GM12865 (cell line): ENCODE measurements at regions not wholly inside any gene's neighbourhood (a gene's known extent, or its start where the extent isn't known, plus 50 kb on each side); places are given as distances from the start of the nearest gene placed in this dataset.

Experiments used
- DNase-seq: peaks from one replicate; pipeline ENCODE4 v3.0.0; 2010; ENCODE audit warnings: low read depth
- H3K4me3 ChIP-seq: 2 replicates; pipeline ENCODE4 v1.5.1; 2011; ENCODE audit warnings: mild to moderate bottlenecking, low read depth, low read length, control low read depth
- TF ChIP-seq, protein P1 (sequence below): IDR thresholded peaks from 2 replicates; pipeline ENCODE4 v1.5.1; 2011; ENCODE audit warnings: low read length, control low read depth, low read depth, inconsistent platforms; ENCODE audit not compliant: insufficient read depth; ENCODE audit errors: missing control alignments

DNA sequence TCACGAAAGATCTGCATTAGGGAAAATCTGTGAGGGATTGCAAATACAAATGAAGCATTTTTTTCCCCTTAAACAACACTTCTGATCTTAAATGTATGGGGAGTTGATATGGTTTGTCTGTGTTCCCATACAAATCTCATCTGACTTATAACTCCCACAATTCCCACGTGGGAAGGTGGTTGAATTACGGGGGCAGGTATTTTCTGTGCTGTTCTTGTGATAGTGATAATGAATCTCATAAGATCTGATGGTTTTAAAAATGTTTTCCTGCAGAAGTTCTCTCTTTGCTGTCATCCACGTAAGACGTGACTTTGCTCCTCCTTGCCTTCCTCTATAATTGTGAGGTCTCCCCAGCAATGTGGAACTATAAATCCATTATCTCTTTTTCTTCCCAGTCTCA is 107.4 kb upstream of the KCNIP4 start:
- no peak overlapping the region for H3K4me3 ChIP-seq
- no peak for DNase-seq
- TF ChIP-seq, protein P1, sequence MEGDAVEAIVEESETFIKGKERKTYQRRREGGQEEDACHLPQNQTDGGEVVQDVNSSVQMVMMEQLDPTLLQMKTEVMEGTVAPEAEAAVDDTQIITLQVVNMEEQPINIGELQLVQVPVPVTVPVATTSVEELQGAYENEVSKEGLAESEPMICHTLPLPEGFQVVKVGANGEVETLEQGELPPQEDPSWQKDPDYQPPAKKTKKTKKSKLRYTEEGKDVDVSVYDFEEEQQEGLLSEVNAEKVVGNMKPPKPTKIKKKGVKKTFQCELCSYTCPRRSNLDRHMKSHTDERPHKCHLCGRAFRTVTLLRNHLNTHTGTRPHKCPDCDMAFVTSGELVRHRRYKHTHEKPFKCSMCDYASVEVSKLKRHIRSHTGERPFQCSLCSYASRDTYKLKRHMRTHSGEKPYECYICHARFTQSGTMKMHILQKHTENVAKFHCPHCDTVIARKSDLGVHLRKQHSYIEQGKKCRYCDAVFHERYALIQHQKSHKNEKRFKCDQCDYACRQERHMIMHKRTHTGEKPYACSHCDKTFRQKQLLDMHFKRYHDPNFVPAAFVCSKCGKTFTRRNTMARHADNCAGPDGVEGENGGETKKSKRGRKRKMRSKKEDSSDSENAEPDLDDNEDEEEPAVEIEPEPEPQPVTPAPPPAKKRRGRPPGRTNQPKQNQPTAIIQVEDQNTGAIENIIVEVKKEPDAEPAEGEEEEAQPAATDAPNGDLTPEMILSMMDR: no peak

DNA sequence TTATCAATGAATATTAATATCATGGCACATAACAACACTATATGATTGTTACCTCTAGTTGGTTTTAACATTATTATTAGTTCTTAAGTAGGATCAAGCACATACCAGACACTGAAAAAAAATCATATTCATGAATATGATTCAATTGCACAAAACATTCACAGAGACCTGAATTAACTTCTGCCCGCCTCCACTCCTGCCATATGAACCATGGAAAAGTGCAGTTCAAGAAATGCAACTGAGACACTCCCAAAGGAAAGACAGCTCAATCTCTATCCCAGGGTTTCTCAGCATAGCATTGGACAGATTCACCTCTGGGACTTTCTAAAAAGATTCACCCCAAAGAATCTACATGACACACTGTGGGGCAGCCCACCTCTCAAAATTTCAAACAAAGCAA is 103.5 kb upstream of the KCNIP4 start:
- TF ChIP-seq, protein P1: no peak
- no peak overlapping the region for H3K4me3 ChIP-seq
- no peak for DNase-seq

DNA sequence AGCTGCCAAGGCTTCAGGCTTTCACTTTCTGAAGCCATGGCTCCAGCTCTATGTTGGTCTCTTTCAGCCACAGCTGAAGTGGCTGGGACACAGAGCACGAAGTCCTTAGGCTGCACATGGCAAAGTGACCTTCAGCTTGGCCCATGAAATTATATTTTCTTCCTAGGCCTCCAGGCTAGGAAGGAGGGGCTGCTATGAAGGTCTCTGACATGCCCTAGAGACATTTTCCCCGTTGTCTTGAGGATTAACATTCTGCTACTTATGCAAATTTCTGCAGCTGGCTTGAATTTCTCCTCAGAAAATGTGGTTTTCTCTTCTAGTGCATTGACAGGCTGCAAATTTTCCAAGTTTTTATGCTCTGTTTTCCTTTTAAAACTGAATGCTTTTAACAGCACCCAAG is 99.8 kb upstream of the KCNIP4 start:
- TF ChIP-seq, protein P1: no peak
- no peak overlapping the region for H3K4me3 ChIP-seq

DNA sequence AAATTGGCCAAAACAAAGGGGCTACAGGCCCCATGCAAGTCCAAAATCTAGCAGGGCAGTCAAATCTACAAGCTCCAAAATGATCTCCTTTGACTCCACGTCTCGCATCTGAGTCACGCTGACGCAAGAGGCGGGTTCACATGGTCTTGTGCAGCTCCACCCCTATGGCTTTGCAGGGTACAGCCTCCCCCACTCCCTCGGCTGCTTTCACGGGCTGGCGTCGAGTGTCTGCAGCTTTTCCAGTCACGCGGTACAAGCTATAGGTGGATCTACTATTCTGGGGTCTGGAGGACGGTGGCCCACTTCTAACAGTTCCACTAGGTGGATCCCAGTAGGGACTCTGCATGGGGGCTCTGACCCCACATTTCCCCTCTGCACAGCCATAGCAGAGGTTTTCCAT is 99.2 kb upstream of the KCNIP4 start:
- H3K4me3 ChIP-seq: no peak overlapping the region
- TF ChIP-seq, protein P1: no peak
- no peak for DNase-seq

More for the DNA sequence above, 99.8 kb upstream of the KCNIP4 start:
- DNase-seq: no peak

DNA sequence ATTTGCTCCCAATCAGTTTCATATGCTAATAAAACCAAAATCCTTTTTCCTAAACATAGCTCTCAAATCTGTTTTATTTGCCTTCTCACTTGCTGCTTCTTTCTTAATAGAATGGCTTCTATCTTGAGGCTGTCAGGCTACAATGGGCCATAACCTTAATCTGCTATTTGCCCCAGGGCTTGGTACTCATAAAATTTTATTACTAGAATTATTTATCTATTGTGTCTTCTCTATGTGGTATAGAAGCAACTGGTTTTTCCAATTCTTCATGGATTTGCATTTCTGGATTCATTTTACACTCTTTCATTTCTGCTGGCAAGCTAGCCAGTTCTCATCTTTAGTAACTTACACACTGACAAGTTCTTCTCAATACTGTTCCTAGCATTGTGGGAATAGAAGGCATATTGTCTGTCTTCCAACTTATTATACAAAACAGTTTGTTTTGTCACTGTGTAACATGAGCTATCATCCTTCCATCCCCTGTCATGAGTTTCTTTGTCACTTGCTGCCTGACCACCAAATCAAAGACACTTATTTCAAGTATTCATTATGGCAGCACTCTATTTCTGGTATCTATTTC is 96.6 kb upstream of the KCNIP4 start:
- H3K4me3 ChIP-seq: no peak overlapping the region
- TF ChIP-seq, protein P1: no peak
- DNase-seq: no peak

DNA sequence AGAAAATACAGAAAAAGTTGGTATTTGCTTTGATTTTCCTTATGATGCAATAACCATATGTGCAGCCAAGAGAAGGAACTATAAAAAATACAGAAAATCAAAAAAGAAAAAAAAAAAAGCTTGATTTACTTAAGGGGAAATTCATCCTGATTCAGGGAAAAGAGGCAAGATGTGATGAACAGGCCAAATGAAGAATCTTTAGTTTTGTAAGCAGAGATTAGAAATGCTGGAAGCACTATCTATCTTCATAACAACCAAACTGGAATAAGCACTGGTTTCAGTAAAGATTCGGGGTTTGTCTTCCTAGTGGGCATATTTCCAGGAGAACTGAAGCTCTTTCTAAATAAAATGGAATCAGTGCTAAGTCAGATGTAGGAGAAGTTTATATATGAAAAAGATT is 82.9 kb upstream of the KCNIP4 start:
- DNase-seq: no peak
- H3K4me3 ChIP-seq: no peak overlapping the region
- TF ChIP-seq, protein P1: no peak

DNA sequence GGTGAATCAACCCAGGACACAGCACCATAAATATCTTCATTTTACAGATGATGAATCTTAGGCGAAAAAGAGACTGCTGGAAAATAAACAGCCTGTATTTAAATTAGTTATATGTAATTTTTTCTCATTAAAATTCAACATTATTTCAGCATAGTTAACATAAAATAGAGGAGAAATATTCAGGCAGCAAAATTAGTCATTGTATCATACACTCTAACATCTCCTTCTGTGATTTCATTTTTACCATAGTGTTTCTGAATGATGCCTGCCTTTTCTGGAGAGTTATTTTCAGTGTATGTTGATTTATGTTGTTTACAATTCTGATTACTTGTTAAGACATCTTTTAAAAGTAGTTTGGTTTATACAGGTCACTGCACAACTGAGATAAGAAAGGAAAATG is 82.3 kb upstream of the KCNIP4 start:
- DNase-seq: no peak
- no peak overlapping the region for H3K4me3 ChIP-seq
- TF ChIP-seq, protein P1: no peak
